ENCODE measurements at regions not wholly inside any gene's neighbourhood (a gene's known extent, or its start where the extent isn't known, plus 50 kb on each side); places are given as distances from the start of the nearest gene placed in this dataset.

DNA sequence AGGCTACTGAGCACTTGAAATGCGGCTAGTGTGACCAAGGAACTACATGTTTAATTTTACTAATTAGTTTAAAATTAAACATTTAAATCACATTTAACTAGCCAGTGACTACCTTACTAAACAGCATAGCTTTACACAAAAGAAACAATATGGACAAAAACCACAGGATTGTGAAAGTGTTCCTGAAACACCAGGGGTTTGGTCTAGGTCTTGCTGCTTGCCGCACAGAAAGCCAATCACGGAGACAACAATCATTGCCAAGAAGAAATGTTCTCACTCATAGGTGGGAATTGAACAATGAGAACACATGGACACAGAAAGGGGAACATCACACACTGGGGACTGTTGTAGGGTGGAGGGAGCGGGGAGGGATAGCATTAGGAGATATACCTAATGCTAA, 309.5 kb downstream of the C11orf87 start:
- H3K27ac ChIP-seq, result no peak overlapping the region
- H3K27me3 ChIP-seq (replicated peaks in 1 of 7), result no peaks in the 10 kb centered on the region
- WGBS, 5 donors, result 66 to 78% (median 75%) methylated on average over 4 of the region's 4 CpGs
- TF ChIP-seq POLR2A (IDR thresholded peaks at IDR 0.05) (no peak), POLR2AphosphoS5 (IDR thresholded peaks at IDR 0.05) (no peak)
- TF ChIP-seq, protein P1, sequence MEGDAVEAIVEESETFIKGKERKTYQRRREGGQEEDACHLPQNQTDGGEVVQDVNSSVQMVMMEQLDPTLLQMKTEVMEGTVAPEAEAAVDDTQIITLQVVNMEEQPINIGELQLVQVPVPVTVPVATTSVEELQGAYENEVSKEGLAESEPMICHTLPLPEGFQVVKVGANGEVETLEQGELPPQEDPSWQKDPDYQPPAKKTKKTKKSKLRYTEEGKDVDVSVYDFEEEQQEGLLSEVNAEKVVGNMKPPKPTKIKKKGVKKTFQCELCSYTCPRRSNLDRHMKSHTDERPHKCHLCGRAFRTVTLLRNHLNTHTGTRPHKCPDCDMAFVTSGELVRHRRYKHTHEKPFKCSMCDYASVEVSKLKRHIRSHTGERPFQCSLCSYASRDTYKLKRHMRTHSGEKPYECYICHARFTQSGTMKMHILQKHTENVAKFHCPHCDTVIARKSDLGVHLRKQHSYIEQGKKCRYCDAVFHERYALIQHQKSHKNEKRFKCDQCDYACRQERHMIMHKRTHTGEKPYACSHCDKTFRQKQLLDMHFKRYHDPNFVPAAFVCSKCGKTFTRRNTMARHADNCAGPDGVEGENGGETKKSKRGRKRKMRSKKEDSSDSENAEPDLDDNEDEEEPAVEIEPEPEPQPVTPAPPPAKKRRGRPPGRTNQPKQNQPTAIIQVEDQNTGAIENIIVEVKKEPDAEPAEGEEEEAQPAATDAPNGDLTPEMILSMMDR (IDR thresholded peaks at IDR 0.05 in 8 of 11, conservative IDR thresholded peaks at IDR 0.05 in 3 of 11), result no peak
- no peaks in the 10 kb centered on the region for H3K36me3 ChIP-seq
- no peaks in the 10 kb centered on the region for H3K9me3 ChIP-seq
- no peak overlapping the region for H3K4me3 ChIP-seq
- H3K4me1 ChIP-seq, result no peaks in the 10 kb centered on the region
- intact Hi-C loops (cut with DNase I; ENCODE audit: low total_unique reads), result no loop called here
- DNase-seq, result no peak

DNA sequence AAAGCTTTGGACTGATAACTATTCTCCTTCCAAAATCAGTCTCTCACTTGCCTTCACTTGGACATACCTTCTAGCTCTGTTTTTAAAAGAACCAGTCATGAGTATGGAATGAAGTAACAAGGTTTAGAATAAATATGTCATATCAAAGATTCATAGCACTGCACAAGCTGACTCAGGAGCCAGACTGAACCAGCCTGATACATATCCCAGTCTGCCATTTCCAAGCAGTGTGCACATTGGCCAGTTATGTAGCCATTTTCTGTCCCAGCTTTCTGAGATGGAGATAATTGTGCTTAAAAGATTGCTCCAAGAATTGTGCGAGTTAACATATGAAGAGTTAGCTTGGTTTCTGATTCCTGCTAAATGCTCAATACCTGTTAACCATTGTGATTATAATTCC, 311.3 kb downstream of the C11orf87 start:
- TF ChIP-seq POLR2A (IDR thresholded peaks at IDR 0.05) (no peak), POLR2AphosphoS5 (IDR thresholded peaks at IDR 0.05) (no peak)
- TF ChIP-seq, protein P1 (IDR thresholded peaks at IDR 0.05 in 8 of 11, conservative IDR thresholded peaks at IDR 0.05 in 3 of 11), result no peak

DNA sequence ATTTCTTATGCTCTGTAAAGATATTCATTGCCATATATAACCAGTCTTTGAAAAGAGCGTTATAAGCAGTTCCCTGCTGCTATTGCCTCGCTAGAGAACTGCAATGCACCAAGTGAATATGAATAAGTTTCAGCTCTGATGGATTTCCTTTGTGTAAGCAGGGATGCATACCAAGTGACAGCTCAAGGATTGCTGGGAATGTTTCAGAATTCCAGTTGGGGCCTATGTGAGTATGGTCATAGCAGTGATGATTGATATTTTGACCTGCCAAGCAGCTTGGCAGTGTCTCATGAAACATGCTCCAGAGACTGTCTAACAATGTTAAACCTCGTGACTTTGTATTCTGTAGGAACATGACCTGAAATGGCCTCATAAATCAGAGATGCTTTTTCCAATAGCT, 312.6 kb downstream of the C11orf87 start:
- no peak for DNase-seq
- 65 to 77% (median 72%) methylated on average over 3 of the region's 3 CpGs for WGBS, 5 donors
- Histone ChIP-seq H3K27ac (no peak overlapping the region), H3K9me3 (no peaks in the 10 kb centered on the region), H3K4me3 (no peak overlapping the region), H3K27me3 (replicated peaks in 1 of 7) (peaks cover 0 to 5% (median 0%) of the 10 kb centered on the region in 7 donors), H3K4me1 (no peaks in the 10 kb centered on the region), H3K36me3 (no peaks in the 10 kb centered on the region)
- intact Hi-C loops (cut with DNase I; ENCODE audit: low total_unique reads), result no loop called here
- TF ChIP-seq POLR2A (IDR thresholded peaks at IDR 0.05), result no peak
- TF ChIP-seq POLR2AphosphoS5 (IDR thresholded peaks at IDR 0.05), result no peak
- TF ChIP-seq, protein P1 (IDR thresholded peaks at IDR 0.05 in 8 of 11, conservative IDR thresholded peaks at IDR 0.05 in 3 of 11), result no peak

More for the DNA sequence above, 311.3 kb downstream of the C11orf87 start:
- WGBS, 5 donors, result 88 to 100% (median 97%) methylated on average over 1 of the region's 1 CpG
- Histone ChIP-seq H3K4me1 (no peaks in the 10 kb centered on the region), H3K9me3 (no peaks in the 10 kb centered on the region), H3K36me3 (no peaks in the 10 kb centered on the region), H3K27ac (no peak overlapping the region), H3K4me3 (no peak overlapping the region), H3K27me3 (replicated peaks in 1 of 7) (no peaks in the 10 kb centered on the region)
- intact Hi-C loops (cut with DNase I; ENCODE audit: low total_unique reads), result no loop called here
- no peak for DNase-seq

DNA sequence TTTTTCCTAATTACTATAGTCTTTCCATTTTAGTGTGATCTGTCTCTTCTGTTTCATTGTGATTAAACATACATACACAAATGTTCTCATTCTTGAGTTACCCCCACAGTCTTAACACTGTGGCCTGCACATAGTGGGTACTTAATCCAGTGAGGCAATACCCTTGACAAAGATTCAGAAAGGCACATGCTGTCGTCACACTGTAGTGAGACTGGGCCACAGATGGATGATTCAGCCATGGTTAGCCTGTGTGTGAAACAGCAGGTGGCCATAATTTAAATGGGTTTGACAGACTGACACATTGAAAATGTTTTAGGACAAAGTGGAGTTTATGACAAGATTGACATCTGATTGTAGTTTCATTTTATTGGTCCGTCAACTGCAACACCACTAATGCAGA, 313.1 kb downstream of the C11orf87 start:
- no peak overlapping the region for H3K4me3 ChIP-seq
- TF ChIP-seq POLR2AphosphoS5 (IDR thresholded peaks at IDR 0.05) (no peak), POLR2A (IDR thresholded peaks at IDR 0.05) (no peak)
- no peak overlapping the region for H3K27ac ChIP-seq
- peaks cover 0 to 5% (median 0%) of the 10 kb centered on the region in 7 donors for H3K27me3 ChIP-seq (replicated peaks in 1 of 7)
- no peak for DNase-seq
- H3K9me3 ChIP-seq, result no peaks in the 10 kb centered on the region
- intact Hi-C loops (cut with DNase I; ENCODE audit: low total_unique reads), result no loop called here
- H3K4me1 ChIP-seq, result no peaks in the 10 kb centered on the region
- no peaks in the 10 kb centered on the region for H3K36me3 ChIP-seq
- 77 to 95% (median 93%) methylated on average over 2 of the region's 2 CpGs for WGBS, 5 donors

DNA sequence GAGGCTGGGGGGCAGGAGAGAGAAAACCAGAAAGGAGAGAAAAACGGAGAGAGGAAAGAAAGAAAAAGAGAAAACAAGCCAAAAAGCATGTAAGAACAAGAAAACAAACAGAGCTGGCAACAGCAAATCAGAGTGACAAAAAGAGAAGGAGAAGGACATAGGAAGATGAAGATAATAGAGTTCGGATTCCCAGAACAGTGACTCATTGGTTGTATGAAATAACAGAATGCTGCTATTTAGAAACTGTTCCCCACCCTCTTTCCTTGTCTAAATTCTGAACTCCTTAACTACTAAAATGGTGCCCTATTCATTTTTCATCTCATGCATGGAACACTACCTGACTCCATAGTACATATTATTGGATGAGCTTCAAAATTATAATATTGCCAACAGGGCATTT, 317.4 kb downstream of the C11orf87 start:
- no peak for TF ChIP-seq POLR2A (IDR thresholded peaks at IDR 0.05)
- TF ChIP-seq, protein P1 (IDR thresholded peaks at IDR 0.05 in 8 of 11, conservative IDR thresholded peaks at IDR 0.05 in 3 of 11), result no peak
- TF ChIP-seq POLR2AphosphoS5 (IDR thresholded peaks at IDR 0.05), result no peak
- Histone ChIP-seq H3K4me3 (no peak overlapping the region), H3K9me3 (no peaks in the 10 kb centered on the region), H3K4me1 (no peaks in the 10 kb centered on the region), H3K27me3 (replicated peaks in 1 of 7) (peaks cover 0 to 5% (median 0%) of the 10 kb centered on the region in 7 donors), H3K27ac (no peak overlapping the region), H3K36me3 (no peaks in the 10 kb centered on the region)
- no peak for DNase-seq
- 57 to 81% (median 67%) methylated on average over 2 of the region's 2 CpGs for WGBS, 5 donors
- intact Hi-C loops (cut with DNase I; ENCODE audit: low total_unique reads), result no loop called here

Measured in spleen (tissue), 11 donors.